ENCODE measurements at regions not wholly inside any gene's neighbourhood (a gene's known extent, or its start where the extent isn't known, plus 50 kb on each side); places are given as distances from the start of the nearest gene placed in this dataset.

GRCh38 chr14:83425706-83426105, 1892.1 kb upstream of the SEL1L start:
- no peak for TF ChIP-seq POLR2A (IDR thresholded peaks at IDR 0.05)
- TF ChIP-seq CTCF (IDR thresholded peaks at IDR 0.05) = no peak
- TF ChIP-seq POLR2AphosphoS5 (IDR thresholded peaks at IDR 0.05) = no peak
- H3K4me3 ChIP-seq = no peak overlapping the region
- intact Hi-C loops (cut with DNase I) = no loop called here
- no peaks in the 10 kb centered on the region for H3K27me3 ChIP-seq (replicated peaks; ENCODE audit: insufficient read depth)
- no peak for DNase-seq (ENCODE audit: low spot score)
- 92% methylated on average over 2 of the region's 2 CpGs for WGBS
- no peaks in the 10 kb centered on the region for H3K36me3 ChIP-seq
- no peak overlapping the region for H3K27ac ChIP-seq
- H3K4me1 ChIP-seq (replicated peaks) = no peaks in the 10 kb centered on the region
- no peaks in the 10 kb centered on the region for H3K9me3 ChIP-seq

GRCh38 chr14:83433618-83434017, 1900.0 kb upstream of the SEL1L start:
- H3K9me3 ChIP-seq = no peaks in the 10 kb centered on the region
- WGBS = 67% methylated on average over 1 of the region's 1 CpG
- TF ChIP-seq POLR2AphosphoS5 (IDR thresholded peaks at IDR 0.05) = no peak
- no peak for TF ChIP-seq CTCF (IDR thresholded peaks at IDR 0.05)
- TF ChIP-seq POLR2A (IDR thresholded peaks at IDR 0.05) = no peak

GRCh38 chr14:83441801-83442200, 1908.1 kb upstream of the SEL1L start:
- no peak for DNase-seq (ENCODE audit: low spot score)
- 90% methylated on average over 2 of the region's 2 CpGs for WGBS
- no peaks in the 10 kb centered on the region for H3K36me3 ChIP-seq
- no peaks in the 10 kb centered on the region for H3K9me3 ChIP-seq
- H3K27me3 ChIP-seq (replicated peaks; ENCODE audit: insufficient read depth) = no peaks in the 10 kb centered on the region
- intact Hi-C loops (cut with DNase I) = no loop called here
- H3K27ac ChIP-seq = no peak overlapping the region
- no peak overlapping the region for H3K4me3 ChIP-seq
- no peaks in the 10 kb centered on the region for H3K4me1 ChIP-seq (replicated peaks)
- no peak for TF ChIP-seq POLR2A (IDR thresholded peaks at IDR 0.05)

More at GRCh38 chr14:83433618-83434017, 1900.0 kb upstream of the SEL1L start:
- Histone ChIP-seq H3K36me3 (no peaks in the 10 kb centered on the region), H3K27me3 (replicated peaks; ENCODE audit: insufficient read depth) (no peaks in the 10 kb centered on the region), H3K4me3 (no peak overlapping the region), H3K4me1 (replicated peaks) (no peaks in the 10 kb centered on the region), H3K27ac (no peak overlapping the region)
- no peak for DNase-seq (ENCODE audit: low spot score)
- intact Hi-C loops (cut with DNase I) = no loop called here

- Histone ChIP-seq H3K27ac (no peak overlapping the region), H3K9me3 (no peaks in the 10 kb centered on the region), H3K4me3 (no peak overlapping the region), H3K27me3 (replicated peaks; ENCODE audit: insufficient read depth) (no peaks in the 10 kb centered on the region), H3K4me1 (replicated peaks) (no peaks in the 10 kb centered on the region), H3K36me3 (no peaks in the 10 kb centered on the region)
- intact Hi-C loops (cut with DNase I) = no loop called here
- no peak for TF ChIP-seq CTCF (IDR thresholded peaks at IDR 0.05)
- no peak for DNase-seq (ENCODE audit: low spot score)
- WGBS = 94% methylated on average over 3 of the region's 3 CpGs
Observed at GRCh38 chr14:83455561-83455960, 1921.9 kb upstream of the SEL1L start.

GRCh38 chr14:83461521-83461920, 1927.9 kb upstream of the SEL1L start:
- TF ChIP-seq POLR2A (IDR thresholded peaks at IDR 0.05) = no peak
- TF ChIP-seq CTCF (IDR thresholded peaks at IDR 0.05) = no peak
- TF ChIP-seq POLR2AphosphoS5 (IDR thresholded peaks at IDR 0.05) = no peak
- Histone ChIP-seq H3K4me3 (no peak overlapping the region), H3K9me3 (no peaks in the 10 kb centered on the region), H3K27me3 (replicated peaks; ENCODE audit: insufficient read depth) (no peaks in the 10 kb centered on the region), H3K36me3 (no peaks in the 10 kb centered on the region), H3K27ac (no peak overlapping the region), H3K4me1 (replicated peaks) (no peaks in the 10 kb centered on the region)
- 87% methylated on average over 4 of the region's 4 CpGs for WGBS
- no peak for DNase-seq (ENCODE audit: low spot score)
- intact Hi-C loops (cut with DNase I) = no loop called here

Data from prostate gland (tissue), 2 donors.